Activated CD4-positive, alpha-beta T cell treated with anti-CD3 and anti-CD28 coated beads, Interleukin-2, amount 10 ng/mL, durations not matched to agents 7 days and 5 days (primary cell): ENCODE measurements at regions not wholly inside any gene's neighbourhood (a gene's known extent, or its start where the extent isn't known, plus 50 kb on each side); places are given as distances from the start of the nearest gene placed in this dataset.

Source experiments
- CTCF ChIA-PET: fragments of 350-600 bp; sonication (Branson Sonifier 250); formaldehyde crosslinking; loops from one replicate; lab custom pipeline; 2021; ENCODE audit warnings: antibody characterized with exemption; lab: Charles Lee
- POLR2A ChIA-PET: fragments of 350-600 bp; sonication (Branson Sonifier 250); formaldehyde crosslinking; loops from one replicate; lab custom pipeline; 2021; ENCODE audit warnings: antibody characterized with exemption; lab: Charles Lee
- DNase-seq: peaks from one replicate; pipeline ENCODE4 v3.0.0-alpha.2; 2020
- H3K27ac Mint-ChIP-seq: one replicate; pipeline ENCODE4 v1.8.0; 2021; ENCODE audit warnings: mild to moderate bottlenecking, moderate library complexity, mixed read lengths
- H3K27me3 Mint-ChIP-seq: one replicate; pipeline ENCODE4 v1.8.0; 2021; ENCODE audit warnings: mixed read lengths
- H3K36me3 Mint-ChIP-seq: one replicate; pipeline ENCODE4 v1.8.0; 2021; ENCODE audit warnings: low read depth, mixed read lengths
- H3K4me1 Mint-ChIP-seq: one replicate; pipeline ENCODE4 v1.8.0; 2021; ENCODE audit warnings: mixed read lengths
- H3K4me3 Mint-ChIP-seq: one replicate; pipeline ENCODE4 v1.8.0; 2021; ENCODE audit warnings: mild to moderate bottlenecking, moderate library complexity, mixed read lengths
- H3K9me3 Mint-ChIP-seq: one replicate; pipeline ENCODE4 v1.8.0; 2021; ENCODE audit warnings: mixed read lengths

DNA sequence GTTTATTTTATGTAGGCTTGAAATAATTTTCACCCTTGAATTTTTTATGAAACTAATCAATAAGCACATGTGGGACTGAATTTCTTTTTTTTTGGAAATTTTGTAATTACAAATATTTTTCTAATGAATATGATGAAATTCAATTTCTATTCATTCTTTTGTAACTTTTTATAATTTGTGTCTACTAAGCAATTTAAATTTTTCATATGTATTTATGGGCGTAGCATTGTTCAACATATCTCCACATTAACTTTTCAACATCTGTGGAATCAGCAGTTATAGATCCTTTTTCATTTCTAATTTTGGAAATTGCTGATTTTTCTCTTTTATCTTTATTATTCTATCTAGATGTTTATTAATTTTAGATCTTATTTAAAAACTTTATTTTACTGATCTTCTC lies 1320.3 kb downstream of the C4orf33 start:
- H3K4me3 Mint-ChIP-seq: no peak overlapping the region
- no peaks in the 10 kb centered on the region for H3K9me3 Mint-ChIP-seq
- no peaks in the 10 kb centered on the region for H3K27me3 Mint-ChIP-seq
- ChIA-PET POLR2A (no interaction called here), CTCF (no interaction called here)
- H3K36me3 Mint-ChIP-seq: no peaks in the 10 kb centered on the region
- DNase-seq: no peak
- H3K4me1 Mint-ChIP-seq: no peaks in the 10 kb centered on the region
- no peak overlapping the region for H3K27ac Mint-ChIP-seq

- H3K36me3 Mint-ChIP-seq: no peaks in the 10 kb centered on the region
- POLR2A ChIA-PET: no interaction called here
- no peaks in the 10 kb centered on the region for H3K9me3 Mint-ChIP-seq
Measured at GRCh38 chr4:130419211-130419975, 1323.4 kb downstream of the C4orf33 start.

DNA sequence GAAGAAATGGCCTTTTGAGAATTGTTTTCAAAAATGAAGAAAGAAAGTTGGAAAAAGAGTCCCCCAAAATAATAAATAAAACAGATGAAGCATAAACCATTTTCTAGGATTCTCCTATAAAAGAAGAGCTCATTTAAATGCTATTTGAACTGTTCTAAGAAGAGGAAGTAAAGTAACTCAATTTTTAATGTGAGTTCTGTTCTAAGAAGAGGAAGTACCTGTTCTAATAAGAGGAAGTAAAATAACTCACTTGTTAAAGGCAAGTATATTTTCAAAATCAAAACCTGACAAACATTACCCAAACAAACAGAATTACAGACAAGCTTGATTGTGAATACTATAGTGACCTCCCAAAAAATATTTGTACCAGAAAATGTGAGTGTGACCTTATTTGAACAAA lies 1326.3 kb downstream of the C4orf33 start:
- H3K9me3 Mint-ChIP-seq: no peaks in the 10 kb centered on the region
- no peak overlapping the region for H3K27ac Mint-ChIP-seq
- no peak for DNase-seq
- H3K27me3 Mint-ChIP-seq: no peaks in the 10 kb centered on the region
- no peaks in the 10 kb centered on the region for H3K36me3 Mint-ChIP-seq
- POLR2A ChIA-PET: no interaction called here
- no peaks in the 10 kb centered on the region for H3K4me1 Mint-ChIP-seq
- CTCF ChIA-PET: no interaction called here
- no peak overlapping the region for H3K4me3 Mint-ChIP-seq

More at GRCh38 chr4:130419211-130419975, 1323.4 kb downstream of the C4orf33 start:
- Mint-ChIP-seq H3K27me3 (no peaks in the 10 kb centered on the region), H3K27ac (no peak overlapping the region), H3K4me3 (no peak overlapping the region), H3K4me1 (no peaks in the 10 kb centered on the region)
- DNase-seq: no peak
- CTCF ChIA-PET: no interaction called here

DNA sequence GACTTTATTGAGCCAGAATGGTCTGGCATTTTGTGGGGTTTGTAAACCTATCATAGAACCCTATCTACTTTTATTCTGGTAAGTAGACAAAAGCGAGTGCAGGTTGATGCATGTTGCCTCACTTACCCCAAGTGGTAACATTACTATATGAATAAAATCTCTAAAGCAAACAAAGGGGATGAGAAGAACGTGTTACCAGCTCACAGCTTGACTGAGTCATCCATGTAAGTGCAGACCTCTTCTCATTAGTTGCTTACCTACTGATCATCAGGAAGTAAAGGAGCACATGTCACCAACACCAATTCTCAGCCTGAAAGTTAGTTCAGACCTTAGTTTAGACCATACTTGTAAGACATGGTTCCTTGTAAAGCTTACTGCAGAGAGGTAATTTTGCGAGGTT lies 1328.3 kb downstream of the C4orf33 start:
- H3K4me3 Mint-ChIP-seq: no peak overlapping the region
- ChIA-PET POLR2A (no interaction called here), CTCF (no interaction called here)
- DNase-seq: no peak
- no peak overlapping the region for H3K27ac Mint-ChIP-seq
- no peaks in the 10 kb centered on the region for H3K27me3 Mint-ChIP-seq
- H3K4me1 Mint-ChIP-seq: no peaks in the 10 kb centered on the region
- H3K36me3 Mint-ChIP-seq: no peaks in the 10 kb centered on the region
- no peaks in the 10 kb centered on the region for H3K9me3 Mint-ChIP-seq

- DNase-seq: no peak
- no peaks in the 10 kb centered on the region for H3K27me3 Mint-ChIP-seq
- CTCF ChIA-PET: no interaction called here
- POLR2A ChIA-PET: no interaction called here
- H3K4me1 Mint-ChIP-seq: no peaks in the 10 kb centered on the region
- no peak overlapping the region for H3K4me3 Mint-ChIP-seq
- no peak overlapping the region for H3K27ac Mint-ChIP-seq
- no peaks in the 10 kb centered on the region for H3K36me3 Mint-ChIP-seq
- H3K9me3 Mint-ChIP-seq: no peaks in the 10 kb centered on the region
Measured at GRCh38 chr4:130432289-130432688, 1336.3 kb downstream of the C4orf33 start.

DNA sequence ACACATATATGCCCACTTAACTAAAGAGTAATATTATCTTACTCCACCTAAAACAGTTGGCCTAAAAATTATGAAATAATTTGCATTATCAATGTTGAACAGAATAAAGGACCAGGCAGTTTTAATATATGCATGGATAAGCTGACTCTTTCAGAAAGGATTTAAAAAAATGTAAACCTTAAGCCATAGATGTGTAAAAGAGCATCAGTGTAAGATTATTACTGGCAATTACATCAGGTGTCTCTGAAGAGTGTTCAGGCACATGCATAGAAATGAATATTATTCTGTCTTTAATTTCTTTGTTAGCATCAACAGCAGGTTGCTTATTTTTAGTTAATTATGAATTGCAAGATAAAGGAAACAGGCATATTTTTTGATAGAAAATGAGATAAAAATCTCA lies 1353.8 kb downstream of the C4orf33 start:
- Mint-ChIP-seq H3K27ac (no peak overlapping the region), H3K36me3 (no peaks in the 10 kb centered on the region), H3K27me3 (no peaks in the 10 kb centered on the region), H3K4me1 (no peaks in the 10 kb centered on the region), H3K9me3 (no peaks in the 10 kb centered on the region), H3K4me3 (no peak overlapping the region)
- ChIA-PET CTCF (no interaction called here), POLR2A (no interaction called here)
- DNase-seq: no peak

GRCh38 chr4:130468340-130468739 lies 1372.4 kb downstream of the C4orf33 start:
- Mint-ChIP-seq H3K36me3 (no peaks in the 10 kb centered on the region), H3K4me1 (no peaks in the 10 kb centered on the region), H3K9me3 (no peaks in the 10 kb centered on the region), H3K27ac (no peak overlapping the region), H3K27me3 (no peaks in the 10 kb centered on the region), H3K4me3 (no peak overlapping the region)
- DNase-seq: no peak
- ChIA-PET POLR2A (no interaction called here), CTCF (no interaction called here)

DNA sequence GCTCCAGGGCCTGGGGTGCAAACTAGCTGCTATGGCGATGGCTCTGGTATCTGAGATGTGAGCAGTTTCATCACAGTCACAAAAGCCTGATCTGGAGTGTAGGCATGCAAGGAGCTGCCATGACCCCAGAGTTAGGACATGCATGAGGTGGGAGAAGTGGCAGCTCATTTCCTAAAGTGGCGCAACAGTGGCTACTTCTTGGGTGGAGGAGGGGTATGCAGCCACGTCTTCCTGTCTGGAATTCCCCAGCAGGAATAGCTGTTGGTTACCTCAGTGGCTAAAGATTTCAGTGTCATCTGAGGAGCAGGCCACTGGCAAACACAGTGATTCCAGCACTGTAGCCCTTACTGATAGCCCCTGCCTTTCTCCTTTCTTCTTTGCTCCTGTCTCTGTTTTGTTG lies 1382.5 kb downstream of the C4orf33 start:
- DNase-seq: no peak
- H3K4me3 Mint-ChIP-seq: no peak overlapping the region
- H3K9me3 Mint-ChIP-seq: peaks cover 2% of the 10 kb centered on the region
- no peaks in the 10 kb centered on the region for H3K36me3 Mint-ChIP-seq
- no peaks in the 10 kb centered on the region for H3K4me1 Mint-ChIP-seq
- no peak overlapping the region for H3K27ac Mint-ChIP-seq
- POLR2A ChIA-PET: no interaction called here
- CTCF ChIA-PET: no interaction called here
- H3K27me3 Mint-ChIP-seq: no peaks in the 10 kb centered on the region

DNA sequence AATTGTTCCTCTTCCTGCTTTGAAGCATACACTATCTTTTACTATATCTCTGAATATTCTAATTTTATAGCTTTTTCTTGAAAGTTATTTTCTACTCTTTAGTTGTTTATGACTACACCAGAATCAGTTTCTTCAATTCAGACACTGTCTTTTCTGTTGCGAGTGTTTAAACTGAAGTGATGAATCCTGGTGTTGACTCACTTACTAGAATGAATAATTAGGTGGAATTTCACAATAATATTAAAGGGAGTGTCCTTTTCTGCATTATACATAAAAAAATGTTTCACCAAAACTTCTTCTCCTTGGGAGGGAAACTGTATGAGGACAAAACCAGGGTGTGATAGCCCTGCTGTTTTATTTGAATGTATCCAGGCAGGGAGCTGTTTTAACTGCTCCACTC lies 1383.1 kb downstream of the C4orf33 start:
- H3K4me1 Mint-ChIP-seq: no peaks in the 10 kb centered on the region
- H3K9me3 Mint-ChIP-seq: peaks cover 2% of the 10 kb centered on the region
- no peaks in the 10 kb centered on the region for H3K36me3 Mint-ChIP-seq
- ChIA-PET POLR2A (no interaction called here), CTCF (no interaction called here)
- no peak for DNase-seq
- no peaks in the 10 kb centered on the region for H3K27me3 Mint-ChIP-seq
- H3K27ac Mint-ChIP-seq: no peak overlapping the region
- H3K4me3 Mint-ChIP-seq: no peak overlapping the region

DNA sequence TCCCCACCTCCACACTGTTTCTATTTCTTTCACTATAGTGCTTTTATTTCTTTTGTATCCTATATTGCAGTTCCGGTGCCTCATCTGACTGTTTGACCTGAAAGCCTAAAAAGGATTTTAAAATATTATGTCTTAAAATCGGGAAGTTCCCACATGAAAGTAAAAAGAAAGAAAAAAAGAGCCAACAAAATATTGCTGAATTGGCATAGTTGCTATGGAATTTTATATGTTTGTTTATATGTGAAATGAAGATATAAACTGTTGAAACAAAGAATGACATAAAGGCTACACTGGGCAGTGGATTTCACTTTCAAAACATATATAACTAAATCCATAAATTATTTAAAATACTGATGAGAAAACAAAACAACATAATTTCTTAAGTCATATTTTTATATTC lies 1383.7 kb downstream of the C4orf33 start:
- ChIA-PET POLR2A (no interaction called here), CTCF (no interaction called here)
- Mint-ChIP-seq H3K27me3 (no peaks in the 10 kb centered on the region), H3K4me1 (no peaks in the 10 kb centered on the region), H3K4me3 (no peak overlapping the region), H3K27ac (no peak overlapping the region), H3K9me3 (peaks cover 2% of the 10 kb centered on the region), H3K36me3 (no peaks in the 10 kb centered on the region)
- no peak for DNase-seq

- Mint-ChIP-seq H3K27ac (no peak overlapping the region), H3K9me3 (no peaks in the 10 kb centered on the region), H3K36me3 (no peaks in the 10 kb centered on the region), H3K4me3 (no peak overlapping the region), H3K27me3 (no peaks in the 10 kb centered on the region), H3K4me1 (no peaks in the 10 kb centered on the region)
- ChIA-PET POLR2A (no interaction called here), CTCF (interaction anchor here (0.6 kb wide), 1 partner anchor 60 kb away, joined by 3 read pairs; no protein-coding TSS in a partner anchor)
- no peak for DNase-seq
Measured at GRCh38 chr4:130484826-130485225, 1388.9 kb downstream of the C4orf33 start.

GRCh38 chr4:130485371-130485770 lies 1389.4 kb downstream of the C4orf33 start:
- POLR2A ChIA-PET: no interaction called here
- H3K36me3 Mint-ChIP-seq: no peaks in the 10 kb centered on the region
- no peak for DNase-seq
- no peaks in the 10 kb centered on the region for H3K4me1 Mint-ChIP-seq
- no peaks in the 10 kb centered on the region for H3K9me3 Mint-ChIP-seq
- no peak overlapping the region for H3K4me3 Mint-ChIP-seq
- no peaks in the 10 kb centered on the region for H3K27me3 Mint-ChIP-seq
- H3K27ac Mint-ChIP-seq: no peak overlapping the region
- CTCF ChIA-PET: interaction anchor here (0.6 kb wide), 1 partner anchor 60 kb away, joined by 3 read pairs; no protein-coding TSS in a partner anchor

DNA sequence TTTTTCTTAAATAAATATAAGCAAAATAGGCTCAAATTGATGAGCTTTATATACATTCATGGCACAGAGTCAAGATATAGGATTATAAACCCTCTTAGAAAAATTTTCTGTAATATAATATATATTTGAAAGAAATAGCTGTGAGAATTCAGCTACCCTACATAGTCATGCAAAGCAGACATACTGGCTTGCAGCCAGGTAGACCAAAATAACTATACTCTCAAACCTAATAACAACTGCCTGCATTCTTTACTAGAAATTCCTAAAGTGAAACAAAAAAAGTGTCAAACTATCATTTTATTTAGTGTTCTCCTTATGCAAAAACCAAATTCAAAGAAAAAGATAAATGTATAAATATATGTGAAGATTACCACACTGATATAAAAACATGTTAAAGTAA lies 1390.2 kb downstream of the C4orf33 start:
- Mint-ChIP-seq H3K4me1 (no peaks in the 10 kb centered on the region), H3K36me3 (no peaks in the 10 kb centered on the region), H3K27me3 (no peaks in the 10 kb centered on the region), H3K27ac (no peak overlapping the region), H3K9me3 (peaks cover under 1% of the 10 kb centered on the region), H3K4me3 (no peak overlapping the region)
- POLR2A ChIA-PET: no interaction called here
- CTCF ChIA-PET: no interaction called here
- DNase-seq: no peak

GRCh38 chr4:130486841-130487240 lies 1390.9 kb downstream of the C4orf33 start:
- Mint-ChIP-seq H3K4me3 (no peak overlapping the region), H3K27me3 (no peaks in the 10 kb centered on the region), H3K9me3 (peaks cover 6% of the 10 kb centered on the region), H3K27ac (no peak overlapping the region), H3K36me3 (no peaks in the 10 kb centered on the region), H3K4me1 (no peaks in the 10 kb centered on the region)
- no peak for DNase-seq
- ChIA-PET POLR2A (no interaction called here), CTCF (no interaction called here)
